Mononuclear cell (primary cell): ENCODE measurements at regions not wholly inside any gene's neighbourhood (a gene's known extent, or its start where the extent isn't known, plus 50 kb on each side); places are given as distances from the start of the nearest gene placed in this dataset.

Source experiments
- H3K27me3 ChIP-seq: 2 replicates; pipeline ENCODE4 v1.6.0; 2011; ENCODE audit warnings: low read length, control low read depth; ENCODE audit not compliant: insufficient read depth
- H3K4me1 ChIP-seq: 2 replicates; pipeline ENCODE4 v1.5.1; 2011; ENCODE audit warnings: mild to moderate bottlenecking, low read length, control low read depth; ENCODE audit not compliant: insufficient read depth
- H3K4me3 ChIP-seq: 2 replicates; pipeline ENCODE4 v1.5.1; 2011; ENCODE audit warnings: mild to moderate bottlenecking, low read length, moderate library complexity
- H3K9me3 ChIP-seq: 2 replicates; pipeline ENCODE4 v1.5.1; 2011; ENCODE audit warnings: low read depth, mild to moderate bottlenecking, control low read depth, low read length

GRCh38 chr15:29430831-29431230, 161.2 kb upstream of the NSMCE3 start:
- H3K9me3 ChIP-seq = no peaks in the 10 kb centered on the region
- no peak overlapping the region for H3K4me3 ChIP-seq
- H3K4me1 ChIP-seq = no peaks in the 10 kb centered on the region
- no peaks in the 10 kb centered on the region for H3K27me3 ChIP-seq

GRCh38 chr15:29430124-29430523, 160.5 kb upstream of the NSMCE3 start:
- Histone ChIP-seq H3K9me3 (no peaks in the 10 kb centered on the region), H3K4me1 (no peaks in the 10 kb centered on the region), H3K4me3 (no peak overlapping the region), H3K27me3 (no peaks in the 10 kb centered on the region)

DNA sequence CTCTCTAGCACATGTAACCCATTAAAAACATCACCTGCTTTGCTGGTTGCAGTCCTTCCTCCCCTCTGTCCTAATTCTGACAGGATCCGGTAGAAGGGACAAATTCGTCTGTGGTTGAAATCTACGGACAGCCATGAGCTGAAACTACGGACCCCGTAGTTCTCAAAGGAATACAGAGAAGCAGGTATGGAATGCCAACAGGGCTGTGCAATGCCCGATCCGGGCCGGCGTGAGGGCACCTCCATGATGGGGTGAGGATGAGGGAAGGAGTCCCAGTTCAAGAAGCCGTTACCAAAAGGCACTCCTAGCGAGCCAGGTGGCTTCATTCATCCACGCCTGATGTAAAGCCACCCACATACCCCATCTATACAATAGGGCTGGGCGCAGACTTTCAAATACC, 160.0 kb upstream of the NSMCE3 start:
- no peaks in the 10 kb centered on the region for H3K4me1 ChIP-seq
- H3K4me3 ChIP-seq = no peak overlapping the region
- no peaks in the 10 kb centered on the region for H3K9me3 ChIP-seq
- H3K27me3 ChIP-seq = no peaks in the 10 kb centered on the region

DNA sequence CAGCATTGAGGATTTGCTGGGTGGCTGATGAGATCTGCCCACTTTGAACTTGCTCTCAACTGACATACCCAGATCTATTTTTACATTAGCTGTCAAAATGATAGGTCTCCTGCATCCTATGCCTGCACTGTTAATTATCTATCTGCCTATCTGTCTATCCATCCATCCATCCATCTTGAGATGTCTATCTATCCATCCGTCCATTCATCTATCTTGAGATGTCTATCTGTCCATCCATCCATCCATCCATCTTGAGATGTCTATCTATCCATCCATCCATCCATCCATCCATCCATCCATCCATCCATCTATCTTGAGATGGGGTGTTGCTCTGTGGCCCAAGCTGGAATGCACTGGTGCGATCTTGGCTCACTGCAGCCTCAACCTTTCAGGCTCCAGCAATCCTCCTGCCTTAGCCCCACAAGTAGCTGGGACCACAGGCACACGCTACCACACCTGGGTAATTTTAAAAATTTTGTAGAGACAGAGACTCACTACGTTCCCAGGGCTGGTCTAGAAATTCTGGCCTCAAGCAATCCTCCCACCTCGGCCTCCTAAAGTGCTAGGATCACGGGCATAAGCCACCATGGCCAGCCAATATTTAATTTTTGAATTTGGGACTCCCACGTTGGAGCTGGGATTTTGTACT, 159.4 kb upstream of the NSMCE3 start:
- no peaks in the 10 kb centered on the region for H3K27me3 ChIP-seq
- no peaks in the 10 kb centered on the region for H3K4me1 ChIP-seq
- H3K4me3 ChIP-seq = no peak overlapping the region
- no peaks in the 10 kb centered on the region for H3K9me3 ChIP-seq

DNA sequence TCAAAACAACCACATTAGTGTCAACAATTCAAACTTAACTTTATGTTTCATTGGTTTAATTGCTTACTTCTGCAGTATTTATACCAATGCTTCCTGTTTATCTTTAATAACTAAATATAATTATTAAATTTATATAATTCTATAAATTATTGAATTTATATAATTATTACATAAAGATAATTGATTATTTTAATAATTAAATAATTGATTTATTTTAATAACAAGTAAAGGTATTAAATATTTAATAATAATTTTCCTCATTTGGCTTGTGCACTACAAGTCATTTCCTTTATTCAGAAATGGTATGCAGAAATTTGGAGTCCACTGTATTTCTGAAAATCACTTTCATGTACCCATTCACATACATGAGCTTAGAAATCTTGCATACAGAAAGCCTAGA, 156.2 kb upstream of the NSMCE3 start:
- Histone ChIP-seq H3K4me1 (no peaks in the 10 kb centered on the region), H3K27me3 (no peaks in the 10 kb centered on the region), H3K9me3 (no peaks in the 10 kb centered on the region), H3K4me3 (no peak overlapping the region)

GRCh38 chr15:29424118-29424517, 154.5 kb upstream of the NSMCE3 start:
- H3K9me3 ChIP-seq = no peaks in the 10 kb centered on the region
- H3K4me3 ChIP-seq = no peak overlapping the region
- H3K4me1 ChIP-seq = no peaks in the 10 kb centered on the region
- H3K27me3 ChIP-seq = no peaks in the 10 kb centered on the region

DNA sequence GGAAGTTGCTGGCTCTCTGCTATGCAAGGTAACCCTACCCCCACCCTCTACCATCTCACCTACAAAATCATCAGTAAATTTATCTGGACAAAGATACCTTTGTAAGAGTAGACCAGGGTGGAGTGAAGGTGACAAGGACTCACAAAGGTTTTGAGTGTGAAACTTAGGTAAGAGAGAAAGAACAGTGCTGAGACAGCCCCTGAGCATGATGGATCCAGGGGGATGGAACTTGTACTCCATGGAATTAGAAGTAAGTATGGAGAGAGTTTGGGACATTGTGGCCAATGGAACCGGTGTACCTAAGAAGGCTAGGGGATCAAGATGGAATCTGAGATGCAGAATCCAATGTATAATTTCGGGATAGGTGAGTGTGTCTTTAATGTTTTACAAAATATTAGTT, 153.0 kb upstream of the NSMCE3 start:
- no peaks in the 10 kb centered on the region for H3K27me3 ChIP-seq
- H3K4me3 ChIP-seq = no peak overlapping the region
- H3K4me1 ChIP-seq = no peaks in the 10 kb centered on the region
- H3K9me3 ChIP-seq = no peaks in the 10 kb centered on the region

DNA sequence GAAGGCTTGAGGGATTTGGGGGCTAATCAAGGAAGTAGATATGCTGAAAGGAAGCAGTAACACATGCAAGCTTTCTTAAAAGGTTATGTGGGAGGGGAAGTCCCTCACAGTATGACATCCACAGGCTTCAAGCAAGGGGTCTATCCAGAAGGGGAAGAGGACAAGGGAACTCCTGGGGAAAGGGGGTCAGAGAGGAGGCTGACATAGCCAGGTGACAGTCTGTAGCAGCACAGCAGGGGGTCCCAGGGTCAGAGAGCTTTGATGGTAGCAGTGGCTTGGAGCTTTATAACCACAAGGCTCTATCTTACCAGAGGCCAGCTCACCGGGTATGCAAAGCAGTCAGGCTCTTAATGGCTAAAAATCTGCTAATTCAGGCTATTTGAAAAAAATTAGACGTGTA, 150.6 kb upstream of the NSMCE3 start:
- no peaks in the 10 kb centered on the region for H3K9me3 ChIP-seq
- H3K4me3 ChIP-seq = no peak overlapping the region
- no peaks in the 10 kb centered on the region for H3K4me1 ChIP-seq
- H3K27me3 ChIP-seq = no peaks in the 10 kb centered on the region

GRCh38 chr15:29418931-29419330, 149.3 kb upstream of the NSMCE3 start:
- Histone ChIP-seq H3K4me1 (no peaks in the 10 kb centered on the region), H3K27me3 (no peaks in the 10 kb centered on the region), H3K9me3 (no peaks in the 10 kb centered on the region), H3K4me3 (no peak overlapping the region)

- Histone ChIP-seq H3K4me1 (no peaks in the 10 kb centered on the region), H3K9me3 (no peaks in the 10 kb centered on the region), H3K27me3 (no peaks in the 10 kb centered on the region), H3K4me3 (no peak overlapping the region)
These were observed 148.6 kb upstream of the NSMCE3 start for GRCh38 chr15:29418178-29418577.

GRCh38 chr15:29411299-29411698, 141.7 kb upstream of the NSMCE3 start:
- H3K4me1 ChIP-seq = no peaks in the 10 kb centered on the region
- H3K4me3 ChIP-seq = no peak overlapping the region
- no peaks in the 10 kb centered on the region for H3K9me3 ChIP-seq
- peaks cover 3% of the 10 kb centered on the region for H3K27me3 ChIP-seq

DNA sequence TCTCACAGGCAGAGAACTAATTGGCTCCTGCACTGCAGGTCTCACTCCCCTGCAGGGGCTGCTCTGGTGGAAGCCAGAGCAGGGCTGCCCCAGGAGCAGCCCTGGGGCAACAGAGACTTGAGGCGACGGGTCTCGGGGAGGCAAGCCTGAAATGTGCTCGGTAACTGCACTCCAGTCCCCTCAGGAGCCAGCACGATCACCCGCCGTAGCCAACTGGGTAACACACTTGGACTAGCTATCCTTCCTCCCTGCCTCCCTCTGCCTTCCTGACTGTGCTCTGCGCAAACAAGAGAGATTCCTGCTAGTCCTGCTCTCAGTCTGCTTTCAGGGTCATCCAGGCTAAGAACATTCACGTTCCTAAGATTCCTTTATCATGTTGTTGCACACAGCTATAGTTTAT, 140.7 kb upstream of the NSMCE3 start:
- Histone ChIP-seq H3K27me3 (peaks cover 3% of the 10 kb centered on the region), H3K9me3 (no peaks in the 10 kb centered on the region), H3K4me1 (no peaks in the 10 kb centered on the region), H3K4me3 (no peak overlapping the region)

DNA sequence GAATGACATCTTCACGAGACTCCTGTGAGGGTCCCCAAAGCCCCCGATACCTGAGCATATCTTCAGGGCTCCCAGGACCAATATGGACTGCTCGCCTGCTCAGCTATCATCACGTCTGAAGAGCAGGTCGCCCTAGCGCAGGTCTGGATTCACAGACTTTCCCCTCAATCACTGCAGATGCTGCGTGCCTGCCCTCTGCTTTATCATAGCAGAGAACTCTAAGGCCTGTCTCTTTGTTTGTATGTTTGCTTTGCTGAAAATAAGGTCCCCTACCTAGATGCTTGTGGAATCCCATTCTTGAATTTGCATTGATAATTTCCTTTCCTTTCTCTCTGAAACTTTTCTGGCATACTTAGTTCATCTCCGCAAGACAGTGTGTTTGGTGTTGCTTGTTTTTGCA, 140.3 kb upstream of the NSMCE3 start:
- Histone ChIP-seq H3K4me3 (no peak overlapping the region), H3K4me1 (no peaks in the 10 kb centered on the region), H3K9me3 (no peaks in the 10 kb centered on the region), H3K27me3 (peaks cover 3% of the 10 kb centered on the region)

GRCh38 chr15:29405564-29405963, 135.9 kb upstream of the NSMCE3 start:
- Histone ChIP-seq H3K9me3 (no peaks in the 10 kb centered on the region), H3K4me3 (no peak overlapping the region), H3K27me3 (no peaks in the 10 kb centered on the region), H3K4me1 (no peaks in the 10 kb centered on the region)

DNA sequence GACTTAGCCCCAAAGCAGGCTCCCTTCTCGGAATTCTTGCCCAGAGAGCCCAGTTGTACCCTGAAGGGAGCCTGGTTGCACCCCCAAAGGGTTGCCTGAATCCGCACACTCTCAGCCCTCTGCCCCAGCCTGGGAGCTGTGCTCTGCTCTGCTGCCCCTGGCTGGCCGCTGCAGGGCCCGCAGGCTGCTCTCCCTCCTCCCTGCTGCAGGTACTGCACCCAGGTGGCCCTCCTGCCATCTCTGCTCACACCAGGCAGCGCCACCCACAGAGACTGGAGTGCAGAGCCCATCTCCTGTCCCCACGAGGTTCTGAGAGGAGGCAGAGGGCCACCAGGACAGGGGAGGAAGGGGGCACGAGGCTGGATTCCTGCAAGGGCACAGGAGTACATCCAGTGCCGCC, 134.2 kb upstream of the NSMCE3 start:
- Histone ChIP-seq H3K4me3 (no peak overlapping the region), H3K4me1 (no peaks in the 10 kb centered on the region), H3K9me3 (no peaks in the 10 kb centered on the region), H3K27me3 (no peaks in the 10 kb centered on the region)

DNA sequence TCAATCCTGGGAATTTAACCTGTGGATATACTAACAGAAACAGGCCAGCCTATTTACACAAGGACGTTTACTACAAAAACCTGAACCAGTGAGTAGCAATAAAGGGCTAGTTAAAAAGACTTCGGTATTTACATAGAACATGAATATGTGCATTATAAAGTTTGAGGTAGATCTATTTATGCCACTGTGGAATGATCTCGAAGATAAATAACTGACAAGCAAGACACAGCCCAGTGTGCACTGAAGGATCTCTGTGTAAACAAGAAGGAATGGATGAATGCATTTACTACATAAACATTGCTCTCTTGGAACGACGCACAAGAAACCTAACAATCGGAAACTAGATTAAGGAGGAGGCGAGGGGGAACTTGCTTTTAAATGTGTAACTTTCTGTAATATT, 132.0 kb upstream of the NSMCE3 start:
- Histone ChIP-seq H3K4me3 (no peak overlapping the region), H3K9me3 (no peaks in the 10 kb centered on the region), H3K4me1 (no peaks in the 10 kb centered on the region), H3K27me3 (no peaks in the 10 kb centered on the region)
